Activated CD8-positive, alpha-beta memory T cell treated with anti-CD3 and anti-CD28 coated beads for 48 hours (primary cell): ENCODE measurements at regions not wholly inside any gene's neighbourhood (a gene's known extent, or its start where the extent isn't known, plus 50 kb on each side); places are given as distances from the start of the nearest gene placed in this dataset.
"Not testable (repeated sequence)": the region's sequence is repeated elsewhere in the genome, so short reads cannot be mapped to it uniquely, and the experiment has no call there.

Experiments used
- DNase-seq, 3 experiments: peaks; one replicate each; pipeline ENCODE4 v3.0.0-alpha.2; 2020; ENCODE audit warnings: low read depth in 2 of 3, low spot score in 2 of 3

GRCh38 chr15:94987085-94987484 lies 755.7 kb downstream of the MCTP2 start:
- no peak for DNase-seq

DNA sequence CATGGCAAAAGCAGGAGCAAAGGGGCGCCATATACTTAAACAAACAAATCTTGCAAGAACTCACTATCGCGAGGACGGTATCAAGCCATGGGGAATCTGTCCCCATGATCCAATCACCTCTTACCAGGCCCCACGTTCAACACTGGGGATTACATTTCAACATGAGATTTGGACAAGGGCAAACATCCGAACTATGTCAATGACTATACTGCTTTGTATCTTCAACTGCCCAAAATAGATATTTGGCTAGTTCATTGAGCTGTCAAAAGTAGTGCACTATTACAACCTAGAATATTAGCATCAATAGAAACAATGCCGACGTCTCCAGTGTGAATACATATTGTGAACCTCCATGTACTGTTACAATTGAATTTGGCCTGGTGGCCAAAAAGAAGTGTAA lies 760.4 kb downstream of the MCTP2 start:
- DNase-seq = no peak

DNA sequence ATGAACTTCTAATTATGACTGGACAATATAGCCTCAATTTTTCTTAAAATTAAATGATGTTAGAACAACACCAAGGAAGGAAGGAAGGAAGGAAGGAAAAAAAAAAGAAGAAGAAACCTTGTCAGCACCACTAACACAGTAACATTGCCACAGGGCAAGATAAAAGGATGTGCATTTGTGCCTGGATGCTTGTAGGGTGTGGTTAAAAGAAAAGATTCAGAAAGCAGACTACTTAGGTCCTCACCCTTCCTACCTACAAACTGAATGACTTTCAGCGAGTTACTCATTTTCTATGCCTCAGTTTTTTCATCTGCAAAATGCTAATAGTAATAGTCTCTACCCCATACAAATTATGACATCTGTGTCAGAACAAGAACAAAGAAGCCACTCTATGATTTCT lies 778.3 kb downstream of the MCTP2 start:
- DNase-seq = no peak

- no peak for DNase-seq
Observed at GRCh38 chr15:95013381-95013780, 782.0 kb downstream of the MCTP2 start.

DNA sequence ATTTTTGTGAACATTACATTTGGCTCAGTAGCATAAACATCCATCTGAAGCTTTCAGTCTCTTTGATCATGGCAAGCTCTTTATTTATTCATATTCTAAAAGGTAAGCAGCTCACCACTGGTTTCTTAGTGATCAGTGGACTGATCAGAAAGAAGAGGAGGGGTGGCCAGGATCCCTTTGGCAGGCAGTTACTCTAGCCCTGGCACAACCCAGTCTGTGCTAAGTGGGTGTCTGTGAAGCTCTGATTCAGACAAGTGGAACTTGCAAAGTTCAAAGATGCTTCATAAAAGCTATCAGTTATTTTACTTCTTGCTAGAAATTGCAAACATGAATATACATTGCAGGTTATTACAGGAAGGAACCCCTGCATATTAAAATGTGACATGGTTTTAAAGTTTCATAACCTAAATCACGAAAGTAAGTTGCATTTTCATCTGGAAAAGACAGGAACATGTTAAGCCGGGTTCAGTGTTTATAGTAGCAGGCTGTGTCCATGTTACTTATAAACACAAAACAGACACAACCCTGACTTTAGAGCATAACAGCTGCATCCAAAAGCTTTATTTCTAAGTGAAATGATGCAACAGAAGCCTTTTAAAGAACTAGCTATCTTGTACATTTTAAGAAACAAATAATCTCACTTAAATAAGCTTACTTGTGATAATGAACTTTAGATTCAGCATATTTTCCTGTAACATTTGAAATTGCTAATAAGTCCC lies 785.3 kb downstream of the MCTP2 start:
- no peak for DNase-seq

- no peak for DNase-seq
Observed at GRCh38 chr15:95017666-95018328, 786.4 kb downstream of the MCTP2 start.

- DNase-seq = no peak
Observed at GRCh38 chr15:95018888-95019545, 787.7 kb downstream of the MCTP2 start.

DNA sequence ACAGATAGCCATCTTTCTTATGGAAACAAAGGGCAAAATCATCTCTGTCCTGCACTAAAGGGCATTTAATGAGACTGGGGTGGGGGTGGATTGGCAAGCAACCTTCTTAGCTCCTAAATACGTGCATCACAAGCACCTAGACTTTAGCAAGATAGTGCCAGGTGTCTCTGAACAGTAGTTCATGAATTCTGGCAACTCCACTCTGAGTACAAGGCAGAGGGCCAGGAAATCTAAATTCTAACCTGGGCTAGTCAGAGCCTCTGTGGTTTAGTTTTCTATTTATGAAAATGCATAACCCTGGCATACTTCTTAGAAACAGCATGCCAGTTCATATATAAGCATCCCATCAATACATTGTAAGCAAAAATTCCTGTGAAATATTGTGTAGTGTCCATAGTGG lies 788.5 kb downstream of the MCTP2 start:
- DNase-seq = no peak

DNA sequence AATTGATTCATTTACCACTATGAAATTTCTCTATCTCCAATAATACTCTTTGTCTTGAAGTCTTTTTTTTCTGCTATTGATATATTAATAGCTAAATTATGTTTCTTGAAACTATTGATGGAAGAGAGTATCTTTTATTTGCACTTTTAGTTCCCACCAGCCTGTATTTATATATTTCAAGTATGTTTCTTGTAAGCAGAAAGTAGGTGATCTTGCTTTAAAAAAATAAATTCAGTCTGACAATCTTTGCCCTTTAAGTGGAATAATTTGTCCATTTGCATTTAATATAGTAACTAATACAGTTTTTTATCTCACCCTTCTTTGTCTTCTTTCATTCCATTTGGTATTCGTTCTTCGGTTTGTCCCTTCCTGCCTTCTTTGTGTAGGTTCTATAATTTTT lies 790.5 kb downstream of the MCTP2 start:
- DNase-seq = no peak

GRCh38 chr15:95024351-95024750 lies 793.0 kb downstream of the MCTP2 start:
- no peak for DNase-seq

- no peak for DNase-seq
Observed at GRCh38 chr15:95025924-95026728, 794.8 kb downstream of the MCTP2 start.

GRCh38 chr15:95027981-95028380 lies 796.6 kb downstream of the MCTP2 start:
- DNase-seq = no peak

- no peak for DNase-seq
Observed at GRCh38 chr15:95032156-95032555, 800.8 kb downstream of the MCTP2 start.

GRCh38 chr15:95035106-95035505 lies 803.7 kb downstream of the MCTP2 start:
- DNase-seq = no peak

DNA sequence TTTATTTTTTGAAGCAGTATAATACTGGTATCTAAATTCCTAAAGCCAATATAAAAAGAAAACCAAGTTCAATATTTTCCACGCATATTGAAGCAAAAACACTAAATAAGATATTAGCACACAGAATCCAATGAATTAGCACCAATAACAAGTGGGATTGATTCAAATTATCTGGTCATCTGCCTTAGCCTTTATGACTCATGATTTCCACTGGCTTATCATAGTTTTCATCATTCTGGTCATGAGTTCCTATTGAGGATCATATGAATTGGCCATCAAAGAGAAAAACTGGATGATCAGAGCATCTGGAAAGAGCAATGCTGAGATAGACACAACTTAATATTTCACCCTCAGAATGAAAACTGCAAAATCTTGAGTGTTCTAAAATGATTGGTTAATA lies 809.9 kb downstream of the MCTP2 start:
- DNase-seq = no peak

- not testable (repeated sequence) for DNase-seq
Observed at GRCh38 chr15:95043236-95043932, 812.0 kb downstream of the MCTP2 start.

DNA sequence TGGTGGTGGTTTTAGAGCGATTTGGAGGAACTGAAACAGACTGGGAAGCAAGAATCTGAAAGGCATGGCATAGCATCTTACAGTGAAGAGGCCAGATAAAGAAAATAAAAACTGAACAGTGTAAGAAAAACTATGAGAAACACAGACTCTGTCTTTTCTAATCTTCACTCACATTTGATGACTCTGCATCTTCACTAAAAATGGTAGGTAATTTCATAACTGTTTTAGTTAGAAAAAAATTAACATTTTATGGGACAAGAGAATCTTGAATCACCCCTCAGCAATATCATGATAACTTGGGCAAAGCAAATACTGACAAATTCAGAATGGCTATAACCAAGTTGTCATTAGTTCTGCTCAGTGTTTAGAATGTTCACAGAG lies 812.6 kb downstream of the MCTP2 start:
- no peak for DNase-seq

GRCh38 chr15:95044745-95045417 lies 813.5 kb downstream of the MCTP2 start:
- DNase-seq = no peak

- DNase-seq = no peak
Observed at GRCh38 chr15:95051861-95052260, 820.5 kb downstream of the MCTP2 start.

DNA sequence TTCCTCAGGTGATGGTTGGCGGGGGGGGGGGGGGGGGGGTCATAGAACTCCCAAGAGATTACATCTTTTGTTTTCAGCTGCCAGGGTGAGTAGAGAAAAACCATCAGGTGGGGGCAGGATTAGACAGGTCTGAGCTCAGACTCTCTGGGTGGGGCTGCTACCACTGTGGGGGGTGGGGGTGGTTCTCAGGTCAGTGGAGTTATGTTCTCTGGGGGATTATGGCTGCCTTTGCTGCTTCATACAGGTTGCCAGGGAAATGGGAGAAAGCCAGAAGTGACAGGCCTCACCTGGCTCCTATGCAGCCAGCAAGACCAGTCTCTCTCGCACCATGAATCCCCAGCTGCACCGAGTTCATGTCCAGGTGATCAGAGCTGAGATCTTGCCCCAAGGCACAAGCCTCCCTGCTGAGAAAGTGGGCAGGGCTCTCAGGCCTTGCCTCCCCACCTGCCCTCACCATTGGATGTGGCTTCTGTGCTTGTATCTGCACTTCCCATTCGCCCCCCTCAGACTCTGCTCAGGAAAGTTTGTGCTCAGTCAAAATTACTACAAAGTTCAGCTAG lies 828.1 kb downstream of the MCTP2 start:
- no peak for DNase-seq
